Cerebellar nuclear complex (tissue), 1 donor: ENCODE measurements at regions not wholly inside any gene's neighbourhood (a gene's known extent, or its start where the extent isn't known, plus 50 kb on each side); places are given as distances from the start of the nearest gene placed in this dataset.
"Not testable (repeated sequence)": the region's sequence is repeated elsewhere in the genome, so short reads cannot be mapped to it uniquely, and the experiment has no call there.

ENCODE experiments used
- DNase-seq, 2 experiments: peaks; one replicate each; lab custom pipeline; 2025; lab: John Stamatoyannopoulos, UW

DNA sequence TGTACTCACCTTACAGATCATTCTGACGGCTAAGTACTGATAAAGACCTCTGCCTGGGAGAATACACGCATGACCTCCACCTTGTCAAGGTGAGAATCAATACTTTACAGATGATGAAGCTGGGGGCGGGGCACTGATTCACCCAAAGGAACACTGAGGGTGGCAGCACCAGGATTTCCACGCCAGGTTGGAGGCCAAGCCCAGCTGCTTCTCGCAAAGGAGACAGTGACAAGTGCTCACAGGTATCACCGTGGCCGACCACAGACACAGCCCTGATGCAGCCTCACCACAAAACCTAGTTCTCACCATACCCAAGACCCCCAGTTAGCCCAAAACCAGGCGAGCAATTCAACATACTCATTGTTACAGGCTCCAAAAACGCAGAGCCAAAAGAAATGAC lies 434.2 kb downstream of the SOX9 start:
- no peak for DNase-seq

DNA sequence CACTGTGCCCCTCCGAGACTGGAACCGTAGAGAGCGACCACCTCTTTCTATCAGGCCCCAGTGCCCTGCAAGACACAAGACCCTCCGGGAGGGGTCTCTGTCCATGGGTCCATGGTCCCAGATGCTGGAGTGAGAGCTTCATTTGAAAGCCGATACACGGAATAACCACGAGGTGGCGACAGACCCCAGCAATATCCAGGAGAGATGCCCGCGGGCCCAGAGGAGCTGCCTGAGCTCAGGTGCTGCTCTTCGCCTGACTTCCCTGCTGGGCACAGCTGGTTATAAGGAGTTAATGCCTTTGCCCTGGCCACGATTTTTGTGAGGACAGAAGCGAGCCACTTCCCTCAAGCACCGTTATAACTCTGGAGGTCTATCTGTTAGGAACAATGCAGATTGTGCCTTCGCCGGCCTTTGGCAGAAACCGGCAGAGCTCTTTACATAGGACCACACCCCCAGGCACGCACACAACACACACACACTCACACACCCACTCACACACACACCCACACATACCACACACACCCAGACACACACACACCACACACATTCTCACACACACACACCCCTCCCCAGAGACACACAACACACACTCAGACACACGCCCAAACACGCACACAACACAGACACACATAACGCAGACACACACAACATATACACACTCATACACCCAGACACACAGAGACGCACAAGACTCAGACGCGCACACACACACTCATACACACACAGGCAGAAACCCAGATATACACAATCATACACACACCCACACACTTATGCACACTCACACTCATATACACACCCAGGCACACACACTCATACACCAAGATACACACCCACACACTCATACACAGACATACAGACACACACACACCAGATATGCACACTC lies 436.4 kb downstream of the SOX9 start:
- no peak for DNase-seq

DNA sequence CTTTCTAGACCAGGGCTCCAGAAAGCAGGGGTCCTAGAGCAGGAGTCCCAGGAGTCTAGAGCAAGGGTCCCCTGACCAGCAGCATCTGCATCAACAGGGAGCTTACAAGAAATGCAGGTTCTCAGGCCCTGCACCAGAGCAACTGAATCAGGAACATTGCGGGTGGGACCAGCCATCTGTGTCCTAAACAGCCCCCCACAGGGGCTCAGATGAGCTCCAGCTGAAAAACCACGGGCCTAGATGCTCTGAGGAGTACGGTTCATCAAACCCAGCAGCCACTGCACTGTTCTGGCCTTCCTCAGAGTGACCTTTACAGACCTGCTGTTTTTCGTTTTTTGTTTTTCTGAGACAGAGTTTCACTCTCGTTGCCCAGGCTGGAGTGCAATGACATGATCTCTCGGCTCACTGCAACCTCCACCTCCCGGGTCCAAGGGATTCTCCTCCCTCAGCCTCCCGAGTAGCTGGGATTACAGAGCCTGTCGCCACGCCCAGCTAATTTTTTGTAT lies 438.2 kb downstream of the SOX9 start:
- no peak for DNase-seq

DNA sequence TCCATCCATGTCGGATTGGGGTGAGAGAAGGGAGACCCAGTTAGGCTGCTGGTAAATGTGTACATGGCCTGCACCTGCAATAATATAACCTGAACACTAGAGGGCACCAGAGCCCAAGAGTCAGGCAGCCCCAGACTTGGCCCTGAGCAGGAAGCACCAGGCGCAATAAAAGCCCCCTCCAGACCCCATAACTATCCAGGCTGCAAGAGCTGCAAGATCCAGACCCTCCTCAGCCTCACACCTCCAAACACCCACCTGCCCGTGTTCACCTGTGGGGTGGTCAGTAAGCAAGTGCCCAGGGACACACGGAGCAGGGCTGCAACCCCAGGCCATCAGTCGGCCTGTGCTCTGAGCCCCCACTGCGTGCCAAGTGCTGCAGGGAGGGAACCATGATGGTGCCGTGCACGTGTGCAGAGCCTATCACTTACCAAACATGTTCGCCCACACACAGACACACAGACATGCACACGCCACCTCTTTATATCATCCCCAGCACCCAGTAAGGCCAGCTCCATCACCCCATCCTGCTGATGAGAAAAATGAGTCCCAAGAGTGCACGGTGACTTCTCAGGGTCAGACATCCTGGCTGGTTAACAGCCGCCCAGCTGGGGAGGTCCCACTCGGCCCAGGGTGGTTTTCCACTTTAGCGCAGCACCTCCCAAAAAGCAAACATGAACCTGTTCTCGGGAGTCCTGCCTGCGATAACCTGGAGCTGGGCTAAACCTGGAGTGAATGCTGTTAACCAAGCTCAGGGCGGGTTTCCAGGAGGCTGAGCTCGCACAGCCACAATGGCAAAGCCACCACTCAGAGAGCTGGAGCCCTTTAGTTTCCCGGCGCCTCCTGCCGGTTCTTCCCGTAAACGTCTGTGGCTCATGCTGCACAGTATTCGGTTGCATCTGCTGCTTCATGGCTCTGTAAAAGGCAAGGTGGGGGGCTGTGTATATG lies 439.8 kb downstream of the SOX9 start:
- DNase-seq, result no peak

DNA sequence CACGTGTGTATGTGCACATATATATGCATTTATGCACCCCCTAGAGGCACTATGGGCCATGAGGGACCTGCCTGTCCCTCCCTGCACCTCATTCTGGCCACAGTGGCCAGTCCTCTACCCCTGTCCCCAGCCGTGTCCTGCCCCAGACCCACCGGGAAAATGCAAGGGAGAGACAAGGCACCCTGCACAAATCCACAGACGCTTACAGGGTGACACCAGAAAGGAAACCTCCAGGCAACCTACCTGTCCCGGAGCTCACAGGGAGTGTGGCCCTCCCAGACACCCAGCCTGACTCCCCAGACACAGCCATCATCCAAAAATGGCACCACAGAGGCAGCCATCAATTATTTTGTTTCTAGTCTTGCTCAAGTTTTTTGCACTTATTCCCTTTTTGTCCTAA lies 440.4 kb downstream of the SOX9 start:
- no peak for DNase-seq

DNA sequence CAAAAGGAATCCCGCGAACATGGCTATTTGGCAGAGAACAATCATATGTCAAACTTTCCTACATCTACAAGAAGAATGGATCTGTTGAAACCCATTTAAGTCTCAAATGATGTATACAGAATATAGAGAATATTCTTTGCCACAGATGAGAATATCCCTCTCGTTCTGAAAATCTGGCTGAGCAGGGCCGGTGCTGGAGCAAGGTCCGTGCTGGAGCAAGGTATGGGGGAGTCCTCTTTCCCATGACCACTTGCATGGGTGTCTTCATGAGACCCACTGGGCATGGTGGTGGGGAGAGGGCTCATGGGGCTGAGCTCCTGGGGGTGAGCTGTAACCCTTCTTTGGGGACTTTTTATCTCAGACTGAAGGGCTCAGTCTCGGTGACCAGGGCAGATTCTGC lies 440.9 kb downstream of the SOX9 start:
- DNase-seq, result no peak

DNA sequence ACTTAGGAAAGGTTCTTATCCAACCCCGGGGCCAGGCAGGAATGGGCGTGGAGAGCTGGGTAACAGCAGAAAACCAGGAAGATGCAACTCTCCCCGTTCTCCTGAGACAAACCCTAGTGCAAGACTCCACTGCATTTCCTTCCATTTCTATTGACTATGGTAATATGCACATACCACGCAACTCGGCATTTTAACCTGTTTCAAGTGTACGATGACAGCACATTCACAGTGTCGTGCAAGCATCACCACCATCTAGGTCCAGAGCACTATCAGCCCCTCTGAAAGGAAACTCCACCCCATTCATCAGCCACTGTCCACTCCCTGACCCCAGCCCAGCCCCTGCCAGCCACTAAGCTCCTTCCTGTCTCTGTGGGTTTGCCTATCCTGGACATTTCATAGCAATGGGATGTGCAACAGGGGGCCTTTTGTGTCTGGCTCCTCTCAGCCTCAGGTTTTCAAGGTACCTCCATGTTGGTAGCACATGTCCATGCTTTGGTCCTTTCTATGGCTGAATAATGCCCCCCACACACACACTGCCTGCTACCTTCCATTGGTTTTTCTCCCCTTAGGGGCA lies 441.9 kb downstream of the SOX9 start:
- no peak for DNase-seq

DNA sequence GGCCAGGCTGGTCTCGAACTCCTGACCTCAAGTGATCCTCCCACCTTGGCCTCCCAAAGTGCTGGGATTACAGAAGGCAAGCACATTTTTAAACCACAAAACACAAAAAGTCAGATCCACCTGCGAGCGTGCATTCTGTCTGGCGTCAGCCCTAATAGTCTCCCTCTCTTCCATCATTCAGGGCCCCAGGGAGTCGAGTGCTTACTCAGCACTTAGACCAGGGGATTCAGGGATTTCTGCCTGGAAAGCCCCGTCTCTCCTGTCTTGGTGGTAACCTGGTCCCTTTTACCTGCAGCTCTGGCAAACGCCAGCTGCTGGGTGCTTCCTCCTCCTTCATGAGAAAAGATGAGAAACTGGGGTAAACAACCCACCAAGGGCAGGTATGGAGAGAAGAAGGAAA lies 443.1 kb downstream of the SOX9 start:
- no peak for DNase-seq

DNA sequence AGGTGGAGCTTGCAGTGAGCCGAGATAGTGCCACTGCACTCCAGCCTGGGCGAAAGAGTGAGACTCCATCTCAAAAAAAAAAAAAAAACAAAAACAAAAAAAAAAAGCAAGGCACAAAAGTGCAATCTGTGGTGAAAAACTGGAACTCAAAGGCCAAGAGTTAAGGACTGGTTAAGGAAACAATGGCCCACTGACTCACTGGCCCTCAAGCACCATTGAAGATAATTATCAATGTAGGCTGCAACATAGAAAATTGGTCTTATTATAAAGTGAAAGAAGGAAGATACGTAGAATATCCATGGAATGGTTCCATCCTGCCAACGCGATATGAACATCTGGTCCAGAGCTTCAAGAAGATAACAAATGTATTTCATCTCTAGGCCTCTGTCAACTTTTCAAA lies 444.2 kb downstream of the SOX9 start:
- no peak for DNase-seq

DNA sequence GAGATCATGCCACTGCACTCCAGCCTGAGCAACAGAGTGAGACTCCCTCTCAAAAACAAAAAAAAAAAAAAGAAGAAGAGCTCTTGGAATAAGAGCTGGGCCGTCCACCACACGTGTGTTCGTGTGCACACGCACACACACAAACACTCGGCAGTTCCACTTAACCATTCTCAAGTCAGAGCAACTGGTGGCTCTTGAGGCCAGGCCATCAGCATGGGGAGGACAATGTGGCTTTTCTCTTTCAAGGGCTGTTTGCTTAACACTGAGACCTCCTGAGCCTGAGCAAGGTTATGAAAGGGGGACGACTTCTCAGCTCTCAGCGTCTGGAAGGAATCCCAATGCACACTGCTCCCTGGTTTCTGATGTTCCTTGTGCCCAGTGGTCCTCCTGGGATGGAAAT lies 444.9 kb downstream of the SOX9 start:
- DNase-seq, result no peak

DNA sequence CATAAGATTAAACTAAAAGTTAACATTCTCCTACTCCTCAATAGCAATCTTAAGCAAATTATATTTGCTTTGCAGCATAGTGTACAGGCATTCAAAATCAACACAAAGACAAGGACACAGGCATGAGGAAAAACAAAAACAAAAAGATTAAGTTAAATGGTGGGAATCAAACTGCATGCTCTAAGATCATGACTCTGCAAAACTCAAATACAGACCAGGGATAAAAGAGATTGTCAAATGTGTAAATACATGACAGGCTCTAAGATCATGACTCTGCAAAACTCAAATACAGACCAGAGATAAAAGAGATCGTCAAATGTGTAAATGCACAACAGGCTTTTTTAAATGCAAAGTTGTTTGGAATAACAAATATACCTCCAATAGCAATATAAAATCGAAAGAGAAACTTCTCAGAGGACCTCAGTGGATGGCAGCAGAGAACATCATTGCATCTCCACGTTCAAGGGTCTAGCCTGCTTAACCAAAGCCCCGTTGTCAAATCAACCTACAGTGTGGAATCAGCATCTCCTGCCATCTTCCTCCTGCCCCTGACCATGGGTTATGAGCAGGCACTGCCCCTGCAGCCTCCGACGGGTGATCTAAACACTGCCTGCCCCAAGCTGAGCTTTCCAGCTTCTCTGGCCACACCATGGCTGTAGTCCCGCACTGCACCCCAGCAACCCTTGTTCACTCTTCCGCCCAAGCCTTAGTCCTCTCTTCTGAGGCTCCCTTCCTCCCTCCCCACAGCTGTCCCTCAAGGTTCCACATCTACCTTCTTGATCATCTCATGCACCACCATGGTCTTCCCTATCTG lies 446.1 kb downstream of the SOX9 start:
- no peak for DNase-seq

DNA sequence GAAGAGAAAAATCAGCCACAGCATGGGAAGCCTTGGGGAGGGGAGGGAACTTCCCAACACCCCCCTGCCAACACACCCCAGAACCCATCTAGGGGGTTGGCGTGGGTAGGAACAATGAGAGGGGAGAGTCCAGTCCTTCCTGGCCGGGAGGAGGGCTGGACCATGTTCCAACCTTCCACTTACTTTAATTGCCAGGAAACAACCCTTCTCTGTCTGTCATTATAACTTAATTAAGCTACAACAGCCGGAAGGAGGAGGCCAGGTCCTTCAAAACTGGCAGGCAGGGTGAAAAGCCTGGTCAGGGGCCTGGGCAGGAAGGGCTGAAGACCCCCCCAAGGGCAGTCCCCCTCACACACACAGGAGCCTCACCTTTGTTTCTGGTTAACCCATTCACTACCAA lies 447.0 kb downstream of the SOX9 start:
- no peak for DNase-seq

DNA sequence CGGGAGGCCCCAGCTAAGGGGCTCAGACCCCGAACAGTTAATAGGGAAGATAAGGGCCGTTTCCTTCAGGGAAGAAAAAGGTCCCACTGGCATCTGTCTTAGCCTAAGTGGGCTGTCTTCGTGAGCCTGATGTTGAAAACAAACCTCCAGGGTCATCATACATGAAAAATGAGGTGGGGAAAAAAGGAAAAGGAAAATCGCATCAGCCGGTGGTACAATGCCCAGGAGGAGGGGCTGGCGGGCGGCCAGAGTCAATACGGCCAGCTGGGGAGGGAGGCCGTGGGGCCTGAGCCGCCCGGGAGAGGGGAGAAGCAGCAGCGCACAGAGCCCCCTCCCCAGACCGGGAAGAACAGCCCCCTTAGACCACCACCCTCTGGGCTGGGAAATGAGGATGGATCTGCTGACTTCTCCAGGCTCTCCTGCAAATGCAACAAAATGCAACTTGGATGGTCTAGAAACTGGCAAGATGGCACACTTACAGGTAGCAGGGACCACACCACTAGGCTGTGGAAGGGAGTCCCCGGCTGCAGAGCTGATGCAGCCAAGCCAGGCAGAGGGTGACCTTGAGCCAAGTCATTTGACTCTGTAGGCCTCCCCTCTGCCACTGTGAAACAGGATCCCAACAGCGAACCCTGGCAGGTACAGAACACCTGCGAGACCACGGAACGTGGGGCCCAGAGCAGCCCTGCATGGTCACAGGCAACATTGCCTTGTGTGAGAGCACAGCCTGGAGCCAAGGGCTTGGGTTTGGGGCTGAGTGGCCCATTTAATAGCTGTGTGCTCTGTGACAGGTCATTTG lies 448.5 kb downstream of the SOX9 start:
- DNase-seq, result no peak

DNA sequence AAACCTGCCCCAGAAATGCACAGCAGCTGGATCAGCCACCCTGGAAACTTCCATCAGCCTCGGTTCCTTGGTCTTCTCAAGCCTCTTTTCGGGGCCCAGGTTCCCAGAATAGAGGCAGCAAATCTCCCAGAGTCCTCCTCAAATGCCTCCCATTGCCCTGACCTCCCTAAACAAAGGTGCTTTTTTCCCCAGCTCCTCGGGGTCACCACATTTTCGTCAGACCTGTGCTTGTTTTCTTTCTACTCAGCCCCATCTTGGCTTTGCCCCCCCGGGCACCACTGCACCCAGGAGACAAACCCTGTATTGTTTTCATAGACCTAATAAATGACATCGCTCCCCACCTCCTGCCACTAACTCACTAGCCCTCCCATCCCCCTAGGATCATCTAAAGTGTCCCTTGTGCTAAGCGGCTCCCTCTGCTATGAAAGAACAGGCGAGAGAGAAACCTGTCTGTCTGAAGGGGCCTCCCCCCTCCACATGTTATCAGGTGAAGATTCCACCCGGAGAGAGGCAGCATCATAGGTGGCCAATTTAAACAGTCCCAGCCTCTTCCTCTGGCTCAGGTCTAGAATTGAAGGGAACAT lies 451.1 kb downstream of the SOX9 start:
- DNase-seq, result no peak

DNA sequence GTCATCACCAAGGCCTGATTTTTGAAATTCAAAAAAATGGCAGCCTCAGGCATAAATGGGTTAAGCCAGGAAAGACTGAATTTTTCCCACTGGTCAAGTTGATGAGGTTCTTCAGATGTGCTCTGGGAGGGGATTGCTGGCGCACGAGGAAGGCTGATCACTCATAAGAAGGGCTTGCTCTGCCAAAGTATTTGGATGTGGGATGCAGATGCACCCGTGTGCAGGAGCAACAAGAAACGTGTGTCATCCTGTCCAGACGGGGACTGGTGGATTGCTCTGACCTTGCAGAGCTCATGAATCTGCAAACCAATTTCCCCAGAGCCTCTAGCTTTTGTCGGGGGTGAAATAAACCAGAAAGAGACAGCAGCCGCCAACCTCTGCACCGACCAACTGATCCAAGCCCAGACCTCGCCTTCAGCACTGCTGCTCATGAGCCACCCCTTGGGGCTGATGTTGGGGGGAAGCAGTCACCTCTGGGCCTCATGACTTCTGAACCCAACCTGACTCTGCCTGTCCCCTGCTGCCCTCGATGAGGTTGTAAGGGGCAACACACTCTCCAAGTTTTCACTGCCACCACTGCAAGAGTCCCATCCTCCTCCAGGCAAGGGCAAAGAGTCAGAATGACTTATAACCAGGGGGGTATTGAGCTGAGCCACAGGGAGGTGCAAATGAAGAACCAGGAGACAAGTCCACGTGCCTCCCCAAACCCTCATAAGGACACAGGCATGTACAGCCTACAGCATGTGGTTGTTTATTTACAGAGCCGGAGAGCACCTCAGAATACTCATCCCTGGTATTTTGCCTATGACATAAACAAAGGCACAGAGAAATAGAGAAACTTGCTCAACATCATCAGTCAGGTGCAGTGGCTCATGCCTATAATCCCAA lies 452.0 kb downstream of the SOX9 start:
- DNase-seq, result no peak

DNA sequence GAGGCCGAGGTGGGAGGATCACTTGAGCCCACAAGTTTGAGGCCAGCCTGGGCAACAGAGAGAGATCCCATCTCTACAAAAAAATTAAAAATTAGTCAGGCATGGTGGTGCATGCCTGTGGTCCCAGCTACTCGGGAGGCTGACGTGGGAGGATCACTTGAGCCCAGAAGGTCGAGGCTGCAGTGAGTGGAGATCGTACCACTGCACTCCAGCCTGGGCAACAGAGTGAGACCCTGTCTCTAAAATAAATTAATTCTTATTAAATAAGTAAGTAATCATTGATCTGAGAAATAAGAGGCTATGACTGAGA lies 452.6 kb downstream of the SOX9 start:
- DNase-seq, result not testable (repeated sequence)

DNA sequence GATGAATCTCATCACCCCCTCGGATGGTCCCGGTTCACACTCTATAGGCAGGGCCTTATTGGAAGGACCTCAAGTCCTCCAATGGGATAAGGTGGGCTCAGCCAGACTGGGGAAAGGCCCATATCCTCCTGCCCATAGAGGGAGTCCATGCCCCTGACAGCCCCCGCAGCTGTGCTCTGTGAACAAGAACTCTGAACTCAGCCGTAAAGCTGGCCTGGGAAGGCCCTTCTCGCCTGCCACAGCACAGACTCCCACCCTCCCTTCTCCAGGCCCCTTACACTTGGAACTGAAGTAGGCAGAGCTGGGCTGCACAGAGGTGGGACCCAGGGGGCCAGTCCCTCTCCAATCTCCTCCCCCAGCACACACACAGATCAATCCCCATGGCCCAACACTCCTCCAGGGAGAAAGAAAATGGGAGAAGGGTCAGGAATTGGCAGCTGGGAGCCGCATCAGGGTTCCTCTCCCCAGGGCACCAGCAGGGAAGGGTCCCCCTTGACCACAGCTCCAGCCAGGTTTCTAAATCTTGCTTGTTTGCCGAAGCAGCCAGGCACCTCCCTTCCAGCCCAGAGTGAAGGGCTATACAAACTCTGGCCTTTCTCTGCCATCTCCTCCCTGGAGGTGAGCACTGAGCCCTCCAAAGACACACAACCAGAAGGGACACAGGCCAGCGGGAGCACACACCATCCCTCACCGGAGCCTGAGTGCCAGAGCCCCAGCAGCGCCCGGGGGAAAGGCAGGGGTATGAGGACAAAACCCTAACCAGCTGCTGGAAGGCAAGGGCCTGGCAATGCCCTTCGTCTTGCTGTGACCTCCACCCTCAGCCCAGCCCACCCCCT lies 454.1 kb downstream of the SOX9 start:
- no peak for DNase-seq

DNA sequence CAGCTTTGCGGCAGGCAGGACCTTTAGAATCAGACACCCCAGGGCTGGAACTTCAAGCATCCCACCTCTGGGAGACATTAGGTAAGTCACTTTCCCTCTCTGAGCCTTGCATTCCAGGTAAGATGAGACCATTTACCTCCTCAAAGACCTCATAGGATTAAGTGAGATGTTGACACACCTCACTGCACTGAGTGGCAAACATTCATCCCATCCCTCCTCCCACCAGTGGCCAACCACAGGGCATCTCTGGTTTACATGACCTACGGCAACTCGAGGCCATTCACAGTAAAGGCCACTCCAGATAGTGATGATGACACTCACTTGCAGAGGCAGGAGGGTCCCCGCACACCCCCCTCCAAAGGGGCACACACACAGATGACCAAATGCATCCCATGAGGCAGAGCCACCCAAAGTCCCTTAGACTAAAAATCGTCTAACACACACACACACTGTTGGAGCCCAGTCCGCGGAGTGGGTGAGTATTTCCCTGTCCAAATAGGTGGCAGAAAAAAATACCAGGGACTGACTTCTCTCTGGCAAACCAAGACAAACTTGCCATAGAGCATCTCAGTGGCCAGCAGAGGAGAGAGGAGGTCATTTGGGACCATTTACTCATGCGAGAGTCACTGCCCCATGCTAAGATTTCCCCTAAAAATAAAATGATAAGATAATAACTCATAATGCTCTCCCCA lies 454.9 kb downstream of the SOX9 start:
- no peak for DNase-seq
